G401.6 (cell line): ENCODE measurements at regions not wholly inside any gene's neighbourhood (a gene's known extent, or its start where the extent isn't known, plus 50 kb on each side); places are given as distances from the start of the nearest gene placed in this dataset.

Experiments used
- FAIRE-seq: peaks from 2 replicates; lab custom pipeline; 2012; peaks lifted over from hg19 to GRCh38; lab: Jason Lieb, UNC

- FAIRE-seq = no peak
Measured at GRCh38 chr18:21162786-21163185, 51.2 kb upstream of the ROCK1 start.

DNA sequence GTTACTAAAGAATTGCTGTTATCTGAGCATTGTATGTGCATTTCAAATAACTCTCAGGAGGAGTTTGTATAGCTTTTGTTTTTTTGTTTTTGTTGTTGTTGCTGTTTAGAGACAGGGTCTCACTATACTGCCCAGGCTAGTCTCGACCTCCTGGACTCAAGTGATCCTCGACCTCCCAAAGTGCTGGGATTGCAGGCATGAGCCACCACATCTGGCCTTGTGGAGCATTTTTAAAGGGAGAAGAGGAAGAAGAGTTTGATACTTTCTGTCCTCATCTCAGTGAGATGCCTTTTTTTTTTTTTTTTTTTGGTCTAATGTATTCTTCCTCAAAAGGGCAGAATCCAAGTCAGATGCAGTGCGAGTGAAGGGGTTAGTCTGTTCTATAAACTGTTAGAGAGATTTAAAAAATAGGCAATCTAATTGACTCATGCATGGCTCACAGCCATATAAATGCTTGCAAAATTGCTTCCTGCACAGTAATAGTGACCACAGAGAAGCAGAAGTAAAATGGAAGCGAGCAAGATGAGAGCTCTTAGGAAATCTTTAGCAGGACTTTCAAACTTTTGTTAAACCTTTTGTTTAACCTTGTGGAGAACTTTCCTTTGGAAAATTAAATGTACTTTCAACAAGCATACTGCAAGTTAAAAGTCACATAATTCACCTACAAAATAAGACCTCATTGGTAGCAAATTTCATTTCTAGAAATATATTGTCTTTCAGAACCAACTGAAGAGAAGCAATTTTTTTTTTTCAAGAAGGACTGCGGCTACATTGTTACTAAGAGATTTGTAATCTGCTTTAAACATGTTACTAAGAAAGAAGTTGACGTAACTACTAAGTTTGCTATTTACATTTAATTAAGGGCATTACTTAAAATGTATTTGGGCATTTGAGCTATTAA lies 52.3 kb upstream of the ROCK1 start:
- FAIRE-seq = no peak

- peak; percentile 19 for FAIRE-seq
Measured at GRCh38 chr18:21164548-21165095, 53.0 kb upstream of the ROCK1 start.

DNA sequence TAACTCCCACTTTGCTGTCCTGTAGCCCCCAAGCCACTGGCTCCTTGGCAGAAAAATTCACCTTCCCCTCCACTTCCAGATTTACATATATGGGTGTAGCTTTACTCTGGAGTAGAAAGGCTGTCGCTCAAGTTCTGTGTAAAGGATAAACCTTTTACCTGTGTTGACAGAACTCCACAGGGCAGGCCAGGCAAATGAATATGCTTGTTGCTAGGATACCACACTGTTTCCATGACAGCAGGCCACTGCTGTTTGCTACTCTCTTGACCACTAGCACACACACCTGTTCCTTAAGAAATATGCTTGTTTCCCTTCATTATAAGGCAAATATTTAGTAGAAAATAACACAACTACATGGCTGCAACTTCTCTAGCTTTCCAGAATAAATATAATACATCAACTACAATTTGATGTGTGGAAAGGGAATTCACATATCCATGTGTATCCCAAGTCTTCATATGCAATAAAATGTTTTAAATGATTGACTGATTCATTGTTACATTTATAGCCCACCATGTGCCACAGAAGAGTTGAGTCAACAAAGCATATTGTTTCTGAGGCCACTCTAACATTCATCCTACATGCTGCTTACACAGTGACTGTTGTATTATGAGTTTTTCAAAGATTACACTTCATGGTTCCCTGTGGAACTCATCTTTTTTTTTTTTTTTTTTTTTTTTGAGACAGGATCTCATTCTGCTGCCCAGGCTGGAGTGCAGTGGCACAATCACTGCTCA lies 56.2 kb upstream of the ROCK1 start:
- no peak for FAIRE-seq

- no peak for FAIRE-seq
Measured at GRCh38 chr18:21168880-21169279, 57.3 kb upstream of the ROCK1 start.

GRCh38 chr18:21177822-21178221 lies 64.2 kb upstream of the GREB1L start:
- FAIRE-seq = no peak

DNA sequence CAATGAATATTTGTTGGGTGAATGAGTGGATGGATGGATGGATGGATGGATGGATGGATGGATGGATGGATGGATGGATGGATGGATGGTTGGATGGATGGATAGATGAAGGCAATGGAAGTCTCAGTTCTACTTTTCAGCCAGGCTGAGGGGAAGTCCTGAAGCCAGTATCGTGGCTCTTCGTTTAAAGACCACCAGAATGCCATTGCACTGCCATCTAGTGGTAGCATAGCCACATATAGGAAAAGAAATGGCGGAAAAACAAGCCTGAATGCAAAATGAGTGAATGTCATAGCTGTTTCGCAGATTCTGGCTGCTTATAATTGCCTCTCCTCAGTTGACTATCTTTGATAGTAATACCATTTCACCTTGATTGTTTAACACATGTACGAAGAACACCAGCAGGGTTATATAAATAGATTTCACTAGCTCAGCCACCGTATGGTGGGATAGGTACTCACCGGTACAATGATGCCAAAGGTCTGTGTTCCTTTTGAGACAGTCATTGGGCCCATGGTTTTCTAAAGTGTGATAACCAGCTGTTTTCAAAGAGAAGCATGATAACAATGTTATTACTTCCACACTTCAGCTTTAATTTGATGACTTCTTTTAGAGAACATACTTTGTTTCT lies 62.3 kb upstream of the GREB1L start:
- peak; percentile 90 for FAIRE-seq

- no peak for FAIRE-seq
Measured at GRCh38 chr18:21180588-21180987, 61.4 kb upstream of the GREB1L start.

GRCh38 chr18:21181766-21182165 lies 60.3 kb upstream of the GREB1L start:
- FAIRE-seq = no peak

DNA sequence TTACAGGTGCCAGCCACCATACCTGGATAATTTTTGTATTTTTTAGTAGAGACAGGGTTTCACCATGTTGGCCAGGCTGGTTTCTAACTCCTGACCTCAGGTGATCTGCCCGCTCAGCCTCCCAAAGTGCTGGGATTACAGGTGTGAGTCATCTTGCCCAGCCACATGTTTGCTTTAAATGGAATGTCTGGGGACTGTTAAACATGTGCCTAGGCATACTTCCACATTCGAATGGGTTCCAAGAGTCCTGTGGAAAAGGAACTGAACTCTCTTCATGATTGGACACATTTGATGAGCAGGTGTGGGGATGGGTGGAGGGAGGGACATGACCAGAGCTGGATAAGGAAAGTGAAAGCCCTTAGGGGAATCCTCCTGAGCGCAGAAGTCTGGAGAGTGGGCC lies 58.4 kb upstream of the GREB1L start:
- FAIRE-seq = no peak

GRCh38 chr18:21184396-21184996 lies 57.5 kb upstream of the GREB1L start:
- FAIRE-seq = no peak

- no peak for FAIRE-seq
Measured at GRCh38 chr18:21187886-21188285, 54.1 kb upstream of the GREB1L start.

GRCh38 chr18:21191596-21192307 lies 50.3 kb upstream of the GREB1L start:
- peak; percentile 59 for FAIRE-seq
